Kidney (tissue), 13 donors: ENCODE measurements at regions not wholly inside any gene's neighbourhood (a gene's known extent, or its start where the extent isn't known, plus 50 kb on each side); places are given as distances from the start of the nearest gene placed in this dataset.

ENCODE experiments used
- DNase-seq, 5 donors: peaks; one replicate each; pipeline ENCODE4 v3.0.0-alpha.2; 2013 to 2020
- FAIRE-seq: peaks from 2 replicates; lab custom pipeline; 2012; peaks lifted over from hg19 to GRCh38; lab: Jason Lieb, UNC
- H3K27ac ChIP-seq, 2 donors: one replicate each; pipeline ENCODE4 v1.7.0; 2013; ENCODE audit warnings: low read depth in 2 of 2, low read length in 2 of 2, inconsistent platforms in 1 of 2
- H3K27me3 ChIP-seq: one replicate; pipeline ENCODE4 v1.7.1; 2013; ENCODE audit warnings: low read length, inconsistent platforms; ENCODE audit not compliant: control insufficient read depth, insufficient read depth
- H3K36me3 ChIP-seq, 3 donors: one replicate each; pipeline versions ENCODE4 v1.7.0 to v1.7.1; 2013; ENCODE audit warnings: low read length in 3 of 3, control low read depth in 1 of 3, inconsistent platforms in 1 of 3; ENCODE audit not compliant: insufficient read depth in 3 of 3, control insufficient read depth in 2 of 3
- H3K4me1 ChIP-seq, 3 donors: one replicate each; pipeline versions ENCODE4 v1.7.0 to v1.7.1; 2013; ENCODE audit warnings: low read length in 3 of 3, inconsistent platforms in 1 of 3, low read depth in 1 of 3; ENCODE audit not compliant: control insufficient read depth in 2 of 3, insufficient read depth in 2 of 3
- H3K4me3 ChIP-seq, 3 donors: one replicate each; pipeline versions ENCODE4 v1.7.0 to v1.8.1; 2013; ENCODE audit warnings: low read length in 3 of 3, control low read depth in 1 of 3, inconsistent platforms in 1 of 3
- H3K9ac ChIP-seq, 3 donors: one replicate each; pipeline versions ENCODE4 v1.7.0 to v1.7.1; 2013; ENCODE audit warnings: low read length in 3 of 3, control low read depth in 1 of 3, inconsistent platforms in 1 of 3
- H3K9me3 ChIP-seq, 3 donors: one replicate each; pipeline versions ENCODE4 v1.7.0 to v1.7.1; 2013; ENCODE audit warnings: low read length in 3 of 3, control low read depth in 1 of 3, inconsistent platforms in 1 of 3; ENCODE audit not compliant: control insufficient read depth in 2 of 3, insufficient read depth in 1 of 3
- intact Hi-C: fragments of 100-400 bp; cut with DNase I; formaldehyde crosslinking; loops from one replicate; pipeline ENCODE4 v1.11.1; 2022
- TF ChIP-seq, protein P1 (sequence below): IDR thresholded peaks from 3 replicates; pipeline ENCODE4 v1.5.1; 2012; ENCODE audit warnings: mild to moderate bottlenecking, moderate library complexity, borderline replicate concordance; ENCODE audit not compliant: insufficient read depth; ENCODE audit errors: extremely low read depth
- donor health status: control.
- donor health status: control.
- donor health status: control.
- donor health status: control.
- donor health status: control.
- donor health status: DM: yes; HTN: yes; CAD: no.
- donor health status: Normal renal cell carcinoma (clear cell type).

DNA sequence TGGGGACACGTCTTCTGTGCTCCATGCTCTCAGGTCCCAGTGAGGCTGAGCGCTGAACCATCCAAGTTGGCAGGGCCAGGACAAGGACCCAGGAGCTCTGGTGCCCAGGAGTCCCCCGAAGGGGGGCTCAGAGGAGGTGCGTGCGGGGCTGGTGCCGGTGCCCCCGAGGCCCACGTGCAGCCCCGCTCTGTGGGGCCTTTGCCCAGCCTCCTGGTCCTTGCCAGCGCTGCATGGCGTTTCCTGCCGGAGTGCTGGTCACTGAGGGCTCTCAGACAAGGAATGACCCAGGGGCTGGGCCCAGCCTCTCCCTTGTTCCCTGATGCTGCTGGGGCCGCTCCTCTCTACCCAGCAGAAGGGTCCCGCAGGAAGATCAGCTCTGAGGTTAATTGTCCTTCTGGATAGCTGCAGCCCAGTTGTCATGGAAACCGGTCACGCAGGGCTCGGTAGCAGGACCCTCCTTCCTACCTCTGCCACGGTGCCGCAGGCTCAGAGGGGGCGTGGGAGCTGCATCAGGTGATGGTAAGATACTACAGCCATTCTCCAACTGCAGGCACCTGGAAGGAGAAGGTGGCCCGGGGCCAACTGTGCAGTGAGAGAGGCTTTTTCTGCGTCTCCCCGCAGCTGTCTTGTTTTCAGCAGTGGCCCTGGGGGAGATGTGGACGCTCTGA lies 64.5 kb downstream of the RRM2 start:
- H3K4me3 ChIP-seq: no peak overlapping the region
- intact Hi-C loops: no loop called here
- no peak overlapping the region for H3K27ac ChIP-seq
- no peaks in the 10 kb centered on the region for H3K36me3 ChIP-seq
- TF ChIP-seq, protein P1, sequence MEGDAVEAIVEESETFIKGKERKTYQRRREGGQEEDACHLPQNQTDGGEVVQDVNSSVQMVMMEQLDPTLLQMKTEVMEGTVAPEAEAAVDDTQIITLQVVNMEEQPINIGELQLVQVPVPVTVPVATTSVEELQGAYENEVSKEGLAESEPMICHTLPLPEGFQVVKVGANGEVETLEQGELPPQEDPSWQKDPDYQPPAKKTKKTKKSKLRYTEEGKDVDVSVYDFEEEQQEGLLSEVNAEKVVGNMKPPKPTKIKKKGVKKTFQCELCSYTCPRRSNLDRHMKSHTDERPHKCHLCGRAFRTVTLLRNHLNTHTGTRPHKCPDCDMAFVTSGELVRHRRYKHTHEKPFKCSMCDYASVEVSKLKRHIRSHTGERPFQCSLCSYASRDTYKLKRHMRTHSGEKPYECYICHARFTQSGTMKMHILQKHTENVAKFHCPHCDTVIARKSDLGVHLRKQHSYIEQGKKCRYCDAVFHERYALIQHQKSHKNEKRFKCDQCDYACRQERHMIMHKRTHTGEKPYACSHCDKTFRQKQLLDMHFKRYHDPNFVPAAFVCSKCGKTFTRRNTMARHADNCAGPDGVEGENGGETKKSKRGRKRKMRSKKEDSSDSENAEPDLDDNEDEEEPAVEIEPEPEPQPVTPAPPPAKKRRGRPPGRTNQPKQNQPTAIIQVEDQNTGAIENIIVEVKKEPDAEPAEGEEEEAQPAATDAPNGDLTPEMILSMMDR: no peak
- no peak overlapping the region for H3K9ac ChIP-seq
- H3K4me1 ChIP-seq: no peaks in the 10 kb centered on the region
- FAIRE-seq (no peak), DNase-seq (peak in 1 of 5 donors; percentile 46)
- no peaks in the 10 kb centered on the region for H3K27me3 ChIP-seq
- H3K9me3 ChIP-seq: peaks cover 0 to 2% (median 0%) of the 10 kb centered on the region in 3 donors

DNA sequence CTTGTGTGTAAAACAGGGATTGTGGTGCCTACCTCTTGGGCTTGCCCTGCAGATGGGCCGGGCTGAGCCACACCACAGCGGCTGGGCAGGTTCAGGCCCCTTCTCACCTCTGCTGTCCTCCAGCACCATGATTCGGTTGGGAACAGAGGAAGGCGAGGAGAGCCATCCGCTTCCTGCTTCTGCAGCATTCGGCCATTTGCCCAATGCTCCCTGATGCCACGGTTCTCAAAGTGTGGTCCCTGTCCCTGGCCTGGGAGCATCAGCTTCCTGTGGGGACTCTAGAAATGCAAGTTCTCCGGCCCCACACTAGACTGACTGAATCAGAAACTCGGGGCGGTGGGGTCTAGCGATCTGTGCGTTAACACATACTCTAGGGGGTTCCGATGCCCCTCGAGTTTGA lies 65.1 kb downstream of the RRM2 start:
- intact Hi-C loops: no loop called here
- FAIRE-seq: no peak

DNA sequence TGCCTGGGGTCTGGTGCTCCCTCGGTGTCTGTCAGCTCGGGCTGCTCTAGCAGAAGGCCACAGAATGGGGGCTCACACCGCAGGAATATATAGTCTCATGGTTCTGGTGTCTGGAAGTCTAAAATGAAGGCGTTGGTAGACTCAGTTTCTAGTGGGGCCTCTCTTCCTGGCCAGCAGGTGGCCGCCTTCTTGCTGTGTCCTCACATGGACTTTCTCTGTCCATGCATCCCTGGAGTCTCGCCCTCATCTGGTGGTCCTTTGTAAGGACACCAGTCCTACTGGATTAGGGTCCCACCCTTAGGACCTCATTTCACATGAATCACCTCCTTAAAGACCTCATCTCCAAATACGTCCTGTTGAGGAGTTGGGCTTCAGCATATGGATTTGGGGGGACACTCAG lies 65.7 kb downstream of the RRM2 start:
- TF ChIP-seq, protein P1: peak; percentile 5
- H3K4me1 ChIP-seq: no peaks in the 10 kb centered on the region
- peak in 1 of 5 donors; percentile 43 for DNase-seq
- no peaks in the 10 kb centered on the region for H3K36me3 ChIP-seq
- no peaks in the 10 kb centered on the region for H3K27me3 ChIP-seq
- peaks cover 0 to 2% (median 0%) of the 10 kb centered on the region in 3 donors for H3K9me3 ChIP-seq
- FAIRE-seq: no peak
- H3K27ac ChIP-seq: no peak overlapping the region
- H3K9ac ChIP-seq: no peak overlapping the region
- no peak overlapping the region for H3K4me3 ChIP-seq
- intact Hi-C loops: no loop called here

More for the DNA sequence above, 65.1 kb downstream of the RRM2 start:
- Histone ChIP-seq H3K27me3 (no peaks in the 10 kb centered on the region), H3K9ac (no peak overlapping the region), H3K27ac (no peak overlapping the region), H3K9me3 (peaks cover 0 to 2% (median 0%) of the 10 kb centered on the region in 3 donors), H3K36me3 (no peaks in the 10 kb centered on the region), H3K4me1 (no peaks in the 10 kb centered on the region), H3K4me3 (no peak overlapping the region)
- no peak for DNase-seq
- TF ChIP-seq, protein P1: no peak
